CD4-positive, alpha-beta T cell treated with Interleukin-17A for 4 hours (primary cell): ENCODE measurements at regions not wholly inside any gene's neighbourhood (a gene's known extent, or its start where the extent isn't known, plus 50 kb on each side); places are given as distances from the start of the nearest gene placed in this dataset.
"Not testable (repeated sequence)": the region's sequence is repeated elsewhere in the genome, so short reads cannot be mapped to it uniquely, and the experiment has no call there.

ENCODE experiments used
- DNase-seq: peaks from one replicate; pipeline ENCODE4 v3.0.0-alpha.2; 2020; ENCODE audit warnings: mixed read lengths

DNA sequence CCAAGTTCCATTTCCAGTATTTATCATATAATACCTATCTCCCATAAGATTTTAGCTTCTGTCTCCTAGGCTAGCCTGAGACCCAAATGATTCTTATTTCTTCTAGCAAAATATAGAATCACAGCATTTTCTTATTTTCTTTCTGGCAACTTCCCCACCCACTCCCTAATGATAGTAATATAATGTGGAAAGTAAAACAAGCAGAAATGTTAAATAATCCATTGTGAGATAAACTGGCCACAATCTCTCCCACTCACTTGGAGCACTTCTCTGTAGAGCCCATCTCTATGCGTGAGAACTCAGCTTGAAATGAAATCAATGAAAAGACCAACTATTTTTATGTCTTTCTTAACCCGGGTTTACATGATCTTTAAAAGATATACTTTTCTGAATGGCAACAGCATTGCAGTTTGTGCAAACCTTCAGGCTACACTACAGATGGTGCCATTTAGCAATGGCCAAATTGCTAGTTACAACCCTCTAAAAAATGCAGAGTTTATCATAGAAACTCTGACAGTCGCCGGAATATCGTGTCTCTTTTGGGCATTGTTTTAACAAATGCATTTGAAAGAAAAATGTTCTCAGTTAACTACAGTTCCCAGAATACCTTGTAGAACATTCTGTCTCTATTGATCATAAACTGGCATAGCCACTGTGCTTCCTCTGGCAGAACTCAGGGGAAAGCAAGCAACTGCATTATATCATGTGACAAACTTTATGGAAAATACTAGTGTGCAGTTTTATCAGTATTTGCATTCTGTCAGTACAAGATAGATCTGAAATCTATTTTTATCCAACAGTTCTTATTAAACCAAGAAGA is 1407.4 kb upstream of the ZEB2 start:
- DNase-seq = no peak

DNA sequence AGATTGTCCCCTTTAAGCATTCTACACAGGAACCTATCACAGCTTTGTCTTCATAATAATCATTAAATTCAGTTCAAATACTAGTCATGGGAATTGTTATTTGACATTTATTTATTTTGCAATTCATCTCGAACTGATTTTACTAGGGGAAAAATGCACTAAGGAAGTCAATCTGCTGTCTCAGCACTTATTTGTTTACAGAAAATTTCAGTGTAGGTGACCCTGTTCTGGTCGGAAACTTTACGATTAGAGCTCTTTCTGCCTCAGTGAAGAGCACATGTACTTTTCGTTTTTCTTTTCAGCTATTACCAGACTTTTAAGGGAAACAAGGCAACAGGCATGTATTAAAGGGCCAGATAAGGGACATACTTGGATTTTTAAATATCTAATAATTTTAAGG is 1405.7 kb upstream of the ZEB2 start:
- no peak for DNase-seq

DNA sequence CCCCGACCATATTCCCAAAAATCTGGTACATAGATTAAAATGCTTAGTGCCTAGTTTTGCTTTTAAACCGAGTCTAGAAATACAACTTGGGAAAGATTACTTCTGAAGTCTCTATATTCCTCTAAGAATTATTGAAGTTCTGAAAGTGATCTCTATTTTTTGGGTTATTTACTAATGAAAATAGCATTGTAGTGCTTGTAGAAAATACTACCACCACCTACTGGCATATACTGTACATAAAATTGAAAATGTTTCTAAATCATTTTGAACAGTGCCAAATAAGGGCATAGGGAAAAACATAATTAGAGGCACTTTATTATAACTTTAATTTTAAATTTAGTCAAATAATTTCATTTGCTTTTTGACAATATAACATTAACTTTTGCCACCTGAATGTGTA is 1399.6 kb upstream of the ZEB2 start:
- DNase-seq = no peak

DNA sequence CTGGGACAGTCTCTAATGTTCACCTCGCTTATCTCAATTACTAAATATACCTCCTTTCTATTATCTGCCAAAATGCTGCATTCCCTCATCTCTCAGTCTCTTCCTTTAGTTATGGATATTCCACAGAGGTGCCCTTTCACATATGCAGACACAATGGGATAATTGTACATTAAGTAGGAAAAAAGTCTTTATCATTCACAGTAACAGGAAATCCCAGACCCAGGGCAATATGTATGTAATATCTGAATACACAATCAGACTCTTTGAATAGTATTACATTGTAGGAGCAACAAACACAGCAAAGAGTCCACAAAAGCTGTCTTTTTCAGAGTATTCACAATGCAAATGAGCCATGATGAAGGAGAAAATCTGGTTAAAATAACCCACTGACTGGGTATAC is 1399.0 kb upstream of the ZEB2 start:
- no peak for DNase-seq

DNA sequence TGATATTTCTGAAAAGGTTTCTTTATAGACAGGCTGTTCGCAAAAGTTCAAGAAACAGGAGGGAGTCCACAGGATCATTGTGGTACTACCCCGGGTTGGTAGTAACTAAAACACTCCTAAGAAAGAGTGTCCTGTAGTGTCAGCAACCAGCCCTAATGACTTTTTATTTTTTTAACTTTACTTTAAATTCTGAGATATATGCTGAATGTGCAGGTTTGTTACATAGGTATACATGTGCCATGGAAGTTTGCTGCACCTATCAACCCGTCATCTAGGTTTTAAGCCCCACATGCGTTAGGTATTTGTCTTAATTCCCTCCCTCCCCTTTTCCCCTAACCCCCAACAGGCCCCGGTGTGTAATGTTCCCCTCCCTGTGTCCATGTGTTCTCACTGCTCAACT is 1396.9 kb upstream of the ZEB2 start:
- DNase-seq = no peak

DNA sequence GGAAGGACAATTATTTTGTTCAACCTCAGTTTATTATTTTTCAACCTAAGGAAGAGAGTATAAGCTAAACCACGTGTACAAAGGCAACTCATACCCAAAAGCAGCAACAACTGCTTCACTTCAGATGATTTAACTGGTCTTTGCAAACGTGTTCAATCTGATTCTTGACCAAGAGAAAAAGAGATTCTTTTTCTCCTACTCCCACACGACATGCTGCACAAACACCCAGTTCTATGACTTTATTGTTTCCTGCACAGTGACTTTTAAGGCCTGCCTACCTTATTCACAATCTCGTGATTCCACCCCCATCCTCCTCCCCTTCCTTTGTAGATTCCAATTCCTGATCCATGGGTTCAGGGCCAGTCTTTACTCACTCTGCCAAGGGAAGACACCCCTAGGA is 1394.8 kb upstream of the ZEB2 start:
- DNase-seq = no peak

DNA sequence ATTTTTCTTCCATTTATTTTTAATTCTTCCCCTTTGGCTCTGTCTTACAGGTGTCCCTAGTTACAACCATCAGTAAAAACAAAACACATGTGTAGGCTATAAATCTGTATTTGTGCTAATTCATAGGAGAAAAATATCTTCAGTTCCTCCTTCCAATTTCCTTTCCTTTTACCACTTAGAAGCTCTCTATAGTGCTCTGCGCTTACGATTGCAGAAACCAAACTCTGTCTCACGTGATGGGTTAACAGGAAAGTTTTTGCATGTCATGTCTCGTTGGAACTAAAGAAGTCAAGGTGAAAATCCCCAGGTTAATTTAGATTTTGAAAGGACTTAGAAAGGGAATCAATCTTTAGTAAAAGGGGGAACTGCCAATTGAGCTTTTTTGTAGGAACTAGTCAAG is 1390.5 kb upstream of the ZEB2 start:
- no peak for DNase-seq

DNA sequence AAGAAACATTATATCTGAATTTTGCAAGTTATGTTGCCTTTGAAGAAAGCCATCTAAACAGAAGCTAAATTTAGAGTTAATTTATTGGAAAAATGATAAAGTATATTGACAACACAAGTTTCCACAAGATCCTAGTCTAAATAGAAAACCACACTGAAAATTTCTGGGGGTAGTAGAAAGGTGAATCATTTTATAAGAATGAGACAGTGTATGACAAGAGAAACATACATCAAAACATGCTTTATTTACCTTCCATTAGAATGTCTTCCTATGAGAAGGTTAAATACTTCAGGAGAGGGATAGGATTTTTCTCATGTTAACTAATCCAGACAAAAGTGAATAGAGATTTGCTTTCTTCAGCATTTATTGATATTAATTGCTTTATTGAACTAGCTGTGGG is 1389.8 kb upstream of the ZEB2 start:
- DNase-seq = no peak

DNA sequence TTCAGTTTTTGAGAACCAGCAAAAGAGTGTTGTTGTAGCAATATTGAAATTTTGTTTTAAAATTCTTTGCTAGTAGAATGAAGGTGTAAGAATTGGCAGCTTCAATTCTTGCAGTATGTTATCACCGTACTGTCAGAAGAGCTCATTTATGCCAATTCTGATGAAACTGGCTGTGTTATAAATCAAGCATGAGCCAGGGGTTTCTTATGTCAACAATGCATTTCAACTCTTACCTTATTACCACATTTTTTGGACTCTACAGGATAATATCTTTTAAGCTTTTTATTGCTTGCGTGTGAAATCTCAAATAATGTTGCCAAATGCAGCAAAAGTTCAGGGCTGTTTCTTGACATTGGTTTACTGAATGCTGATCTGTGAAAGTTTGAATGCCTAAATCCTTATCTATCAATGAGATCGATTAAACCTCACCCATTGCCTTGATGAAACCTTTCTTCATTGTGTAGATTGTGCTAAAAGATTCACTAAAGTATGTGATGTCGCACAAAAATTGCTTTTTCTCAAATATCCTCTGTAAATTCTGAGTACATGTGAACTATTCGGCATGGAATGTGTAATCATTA is 1389.3 kb upstream of the ZEB2 start:
- DNase-seq = no peak

DNA sequence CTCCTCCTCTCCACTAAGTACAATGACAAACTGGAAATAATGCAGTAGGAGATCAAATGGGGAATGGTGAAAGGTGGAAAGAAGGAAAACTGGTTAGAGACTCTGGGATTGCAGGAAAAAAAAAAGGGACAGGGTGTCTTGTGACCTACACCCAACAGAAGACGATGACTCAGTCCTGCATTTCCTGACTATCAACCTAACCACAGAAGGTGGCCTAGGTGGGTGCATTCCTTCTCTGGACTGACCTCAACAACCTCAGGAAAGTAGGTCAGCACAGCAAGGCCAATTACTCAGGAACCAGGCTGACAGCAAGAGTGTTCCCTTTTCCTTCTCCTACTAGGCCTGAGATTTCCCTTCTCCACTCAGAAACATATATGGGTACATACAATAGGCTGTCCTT is 1386.4 kb upstream of the ZEB2 start:
- DNase-seq = no peak

DNA sequence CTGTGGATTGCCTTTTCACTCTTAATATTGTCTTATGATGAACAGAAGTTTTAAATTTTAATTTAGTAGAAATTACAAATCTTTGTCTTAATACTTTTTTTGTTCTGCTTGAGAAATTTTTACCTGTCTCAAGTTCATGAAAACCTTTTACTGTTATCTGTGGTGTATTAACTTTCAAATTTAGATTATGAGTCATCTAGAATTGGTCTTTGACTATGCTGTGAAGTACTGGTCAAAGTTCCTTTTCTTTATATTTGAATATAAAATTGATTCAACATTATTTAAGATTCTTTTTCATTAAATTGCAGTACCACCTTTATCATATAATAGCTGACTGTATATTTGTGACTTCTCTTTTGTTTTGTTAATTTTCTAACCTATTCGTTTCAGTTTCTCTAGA is 1385.5 kb upstream of the ZEB2 start:
- DNase-seq = no peak

DNA sequence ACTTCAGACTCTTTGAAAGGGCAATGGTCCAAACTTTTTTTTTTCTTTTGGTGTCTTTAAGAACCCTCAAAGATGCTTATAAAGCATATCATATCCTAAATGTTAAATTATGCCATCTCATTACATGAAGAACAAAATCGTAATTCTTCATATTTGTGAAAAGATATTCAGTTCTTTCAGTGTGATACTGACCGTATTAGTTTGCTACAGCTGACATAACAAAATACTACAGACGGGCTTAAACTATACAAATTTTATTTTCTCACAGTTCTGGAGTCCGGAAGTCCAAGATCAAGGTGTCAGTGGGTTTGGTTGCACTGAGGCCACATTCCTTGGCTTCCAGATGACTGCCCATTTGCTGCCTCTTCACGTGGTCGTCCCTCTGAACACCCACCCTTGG is 1377.2 kb upstream of the ZEB2 start:
- no peak for DNase-seq

DNA sequence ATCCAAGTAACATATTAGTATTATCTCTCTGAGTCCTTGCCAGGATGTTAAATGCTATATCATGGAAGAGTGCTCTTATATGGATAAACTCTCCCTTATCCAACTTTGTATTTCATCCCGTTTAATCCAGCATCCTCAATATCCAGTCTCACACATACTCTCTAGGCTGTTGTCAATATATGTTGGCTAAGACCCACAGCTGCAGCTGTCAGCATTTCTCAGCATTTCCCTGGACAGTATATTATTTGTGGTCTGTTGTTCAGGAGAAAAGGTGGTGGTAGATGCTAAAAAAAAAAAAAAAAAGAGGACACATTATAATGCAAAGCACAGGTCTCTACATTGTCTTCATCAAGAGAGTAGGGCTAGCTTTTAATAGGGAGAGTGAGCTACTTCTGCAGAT is 1368.0 kb upstream of the ZEB2 start:
- no peak for DNase-seq

DNA sequence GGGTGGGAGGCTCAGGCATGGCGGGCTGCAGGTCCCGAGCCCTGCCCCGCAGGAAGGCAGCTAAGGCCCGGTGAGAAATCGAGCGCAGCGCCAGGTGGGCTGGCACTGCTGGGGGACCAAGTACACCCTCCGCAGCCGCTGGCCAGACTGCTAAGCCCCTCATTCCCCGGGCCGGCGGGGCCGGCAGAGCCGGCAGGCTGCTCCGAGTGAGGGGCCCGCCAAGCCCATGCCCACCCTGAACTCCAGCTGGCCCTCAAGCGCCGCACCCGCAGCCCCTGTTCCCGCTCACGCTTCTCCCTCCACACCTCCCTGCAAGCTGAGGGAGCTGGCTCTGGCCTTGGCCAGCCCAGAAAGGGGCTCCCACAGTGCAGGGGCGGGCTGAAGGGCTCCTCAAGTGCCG is 1361.1 kb upstream of the ZEB2 start:
- not testable (repeated sequence) for DNase-seq

DNA sequence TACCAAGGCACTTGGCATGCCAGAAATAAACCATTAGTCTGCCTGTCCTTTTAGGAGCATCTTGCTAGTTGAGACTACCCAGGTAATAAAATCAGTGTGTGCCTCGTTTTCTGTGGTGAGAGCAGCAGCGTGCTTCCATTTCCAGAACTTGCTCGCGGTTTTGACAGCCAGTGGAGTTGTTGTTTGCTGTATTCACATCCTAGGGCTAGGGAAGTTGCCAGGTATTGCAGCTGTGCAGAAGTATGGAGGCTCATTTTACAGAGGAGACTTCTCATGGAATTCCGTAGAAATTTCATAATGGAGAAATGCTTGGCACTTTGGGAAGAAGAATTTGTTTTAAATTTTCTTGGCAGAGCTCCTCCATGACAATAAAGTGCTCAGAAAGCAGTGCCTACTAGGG is 1355.1 kb upstream of the ZEB2 start:
- no peak for DNase-seq

DNA sequence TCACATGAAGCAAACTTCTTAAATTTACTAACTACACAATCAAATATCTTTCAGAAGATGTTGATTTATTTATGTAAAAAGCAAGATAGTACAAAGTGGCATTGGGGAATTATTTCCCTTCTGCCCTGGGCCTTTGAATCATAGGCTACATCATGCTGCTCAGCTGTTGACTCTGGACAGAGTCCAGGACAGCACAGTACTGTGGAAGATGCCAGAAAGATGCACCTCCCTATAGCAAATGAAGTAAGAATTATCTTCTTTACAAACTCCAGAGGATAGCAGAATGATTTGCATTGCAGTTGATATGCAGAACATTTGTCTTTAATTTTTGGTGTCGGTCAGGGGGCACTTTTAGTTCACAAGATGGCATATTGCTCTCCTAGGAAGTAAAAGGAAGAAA is 1354.5 kb upstream of the ZEB2 start:
- DNase-seq = no peak

DNA sequence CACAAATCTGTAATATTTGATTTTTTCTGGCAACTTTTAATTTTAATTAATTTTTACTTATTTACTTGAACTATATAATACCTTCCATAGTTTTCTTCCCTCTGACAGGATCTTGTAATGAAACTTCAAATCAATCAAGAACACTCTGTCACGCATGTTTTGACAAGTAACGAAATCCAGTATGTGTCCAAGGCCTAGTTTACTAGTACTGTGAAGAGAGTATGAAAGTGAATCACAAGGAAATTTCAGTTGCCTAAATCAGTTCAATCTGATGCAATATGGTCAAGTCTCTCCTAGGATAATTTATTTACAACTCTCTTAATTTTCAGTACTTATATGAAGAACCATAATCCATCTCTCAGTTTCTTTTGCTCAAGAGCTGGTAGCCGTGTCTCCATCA is 1344.6 kb upstream of the ZEB2 start:
- DNase-seq = no peak

DNA sequence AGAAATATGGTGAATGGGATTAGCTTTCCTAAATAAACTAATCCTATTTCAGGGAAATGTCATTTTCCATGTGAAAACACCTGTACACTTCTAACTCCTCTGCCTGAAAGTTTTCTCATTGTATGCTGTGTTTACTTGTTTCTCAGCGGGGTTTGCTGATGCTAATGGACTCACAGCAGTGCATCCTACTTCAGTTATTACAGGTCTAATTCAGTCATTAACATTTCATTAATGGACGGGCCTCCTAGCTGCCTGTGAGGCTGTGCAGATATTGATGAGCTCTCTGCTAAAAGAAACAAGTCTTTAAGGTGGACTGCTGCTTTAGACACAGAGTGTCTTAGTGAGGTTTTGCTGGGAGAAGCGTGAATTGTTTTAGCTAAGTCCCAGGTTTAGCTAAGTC is 1342.0 kb upstream of the ZEB2 start:
- DNase-seq = no peak

DNA sequence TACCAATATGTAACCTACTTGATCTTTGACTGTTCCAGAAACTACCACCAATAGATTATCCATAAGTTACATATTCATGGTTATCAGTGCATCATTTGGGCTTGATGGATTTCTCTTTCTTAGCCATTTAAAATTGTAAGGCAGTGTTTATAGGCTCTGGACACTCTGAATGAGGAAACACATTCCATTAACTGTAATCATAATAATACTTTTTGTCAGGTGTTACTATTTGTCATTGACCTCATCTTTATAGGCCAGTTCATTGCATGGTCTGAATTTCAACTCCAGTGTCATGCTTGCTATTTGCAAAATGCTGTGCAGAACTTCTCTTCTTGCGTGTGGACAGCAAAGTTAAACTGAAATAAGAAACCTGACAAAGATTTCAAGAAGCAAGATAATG is 1340.2 kb upstream of the ZEB2 start:
- DNase-seq = no peak

DNA sequence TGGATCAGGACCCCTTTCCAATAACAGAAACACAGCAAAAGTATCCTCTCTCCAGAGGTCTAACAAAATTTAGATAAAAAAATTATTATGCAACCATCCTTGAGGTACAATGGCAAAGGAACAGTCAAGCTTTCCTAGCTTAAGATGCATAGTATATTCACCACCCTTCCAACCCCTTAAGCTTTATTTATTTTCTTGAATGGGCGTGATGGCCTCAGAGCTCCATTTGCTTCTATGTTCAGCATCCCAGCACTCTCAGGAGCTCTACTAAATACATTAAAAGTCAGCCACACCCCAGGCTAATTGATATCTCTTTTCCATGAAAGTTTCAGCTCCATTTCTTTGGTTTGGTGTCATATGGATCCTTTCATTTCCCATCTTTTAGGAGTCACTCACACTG is 1335.2 kb upstream of the ZEB2 start:
- DNase-seq = no peak

DNA sequence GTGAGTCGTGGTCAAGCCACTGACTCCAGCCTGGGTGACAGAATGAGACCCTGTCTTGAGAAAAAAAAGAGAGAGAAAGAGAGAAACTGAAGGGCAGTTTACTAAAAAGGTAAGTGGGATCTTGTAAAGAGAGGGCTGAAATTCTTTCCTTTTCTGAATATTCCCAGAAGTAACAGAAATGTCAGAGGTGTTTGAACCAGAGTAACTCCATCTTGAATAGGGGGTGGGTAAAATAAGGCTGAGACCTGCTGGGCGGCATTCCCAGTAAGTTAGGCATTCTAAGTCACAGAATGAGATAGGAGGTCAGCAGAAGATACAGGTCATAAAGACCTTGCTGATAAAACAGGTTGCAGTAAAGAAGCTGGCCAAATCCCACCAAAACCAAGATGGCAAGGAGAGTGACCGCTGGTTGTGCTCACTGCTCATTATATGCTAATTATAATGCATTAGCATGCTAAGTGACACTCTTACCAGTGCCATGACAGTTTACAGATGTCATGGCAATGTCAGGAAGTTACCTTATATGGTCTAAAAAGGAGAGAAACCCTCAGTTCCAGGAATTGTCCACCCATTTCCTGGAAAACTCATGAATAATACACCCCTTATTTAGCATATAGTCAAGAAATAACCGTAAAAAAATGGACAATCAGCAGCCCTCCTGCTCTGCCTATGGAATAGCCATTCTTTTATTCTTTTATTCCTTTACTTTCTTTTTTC is 1334.3 kb upstream of the ZEB2 start:
- no peak for DNase-seq

DNA sequence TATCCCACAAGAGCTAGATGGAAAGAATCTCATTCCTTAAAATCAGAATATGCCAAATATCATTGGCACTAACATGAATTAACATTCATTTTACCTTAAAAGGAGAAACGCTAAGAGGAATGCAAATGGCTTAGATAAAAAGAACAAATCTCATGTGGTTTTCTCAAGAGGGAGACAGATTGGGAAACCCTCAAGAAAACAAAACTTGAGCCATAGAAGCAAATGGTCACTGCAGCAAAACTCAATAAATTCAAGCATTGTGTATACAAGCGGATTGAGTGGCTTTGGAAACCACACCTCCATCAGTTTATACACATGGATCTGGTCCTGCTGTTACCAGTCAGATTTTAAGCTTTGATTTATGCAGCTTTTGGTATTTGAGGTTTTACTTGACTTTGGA is 1331.8 kb upstream of the ZEB2 start:
- DNase-seq = no peak

DNA sequence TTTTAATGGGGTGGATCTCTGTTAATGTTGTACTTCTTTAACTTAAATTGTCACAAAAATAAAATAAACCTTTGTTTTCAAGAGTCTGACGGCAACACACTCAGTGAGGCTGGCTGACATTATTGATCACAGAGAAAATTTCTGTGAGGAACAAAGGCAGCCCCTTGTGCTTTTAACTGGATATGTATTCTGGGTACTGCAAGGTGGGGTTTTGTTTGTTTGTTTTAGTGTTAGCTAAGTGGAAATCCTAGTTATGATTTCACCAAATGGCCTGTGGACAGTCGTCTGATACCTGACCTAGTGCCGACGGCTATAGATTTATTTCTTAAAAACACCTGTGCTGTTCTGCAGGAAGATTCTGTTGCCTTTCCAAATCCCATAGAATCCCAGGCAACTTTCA is 1329.5 kb upstream of the ZEB2 start:
- no peak for DNase-seq

DNA sequence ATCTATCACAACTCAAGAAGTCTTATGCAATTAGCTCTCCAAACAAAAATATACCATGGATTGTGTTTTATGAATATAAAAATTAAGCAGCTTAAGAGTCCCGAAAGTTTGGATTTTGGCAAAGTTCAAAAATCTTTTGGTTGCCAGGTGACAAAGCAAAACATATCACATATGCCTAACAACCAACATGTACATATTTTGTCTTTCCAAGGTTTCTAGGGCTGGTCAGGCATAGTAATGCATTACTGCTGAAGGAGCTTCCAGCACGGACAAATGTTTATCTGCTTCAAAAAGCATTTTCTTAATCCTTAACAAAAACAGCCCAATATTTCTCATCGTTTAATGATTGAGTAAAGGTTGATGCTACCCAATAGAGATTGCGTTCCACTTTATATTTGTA is 1327.1 kb upstream of the ZEB2 start:
- no peak for DNase-seq
